ENCODE measurements at regions not wholly inside any gene's neighbourhood (a gene's known extent, or its start where the extent isn't known, plus 50 kb on each side); places are given as distances from the start of the nearest gene placed in this dataset.

DNA sequence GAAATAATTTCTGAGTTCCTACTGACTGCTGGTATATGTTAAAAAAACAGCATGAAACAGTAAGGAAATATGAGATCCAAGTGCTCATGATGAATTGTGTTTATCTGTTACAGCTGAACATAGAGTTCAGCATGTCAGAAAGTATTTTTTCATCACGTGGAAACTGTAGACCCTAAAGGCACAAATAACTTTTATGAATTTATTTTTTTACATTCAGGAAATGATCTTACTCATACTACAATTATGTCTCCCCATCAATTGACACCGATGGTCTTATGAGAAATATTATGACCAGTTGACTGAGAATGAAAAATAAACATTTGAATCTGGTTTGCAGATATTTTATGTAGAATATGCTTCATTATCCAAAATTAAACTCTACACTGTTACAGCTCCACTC is 283.1 kb upstream of the SPANXN4 start:
- Mint-ChIP-seq H3K27me3 (ENCODE audit: low read depth) (no peaks in the 10 kb centered on the region), H3K4me3 (no peak overlapping the region), H3K4me1 (no peaks in the 10 kb centered on the region), H3K36me3 (ENCODE audit: low read depth) (no peaks in the 10 kb centered on the region), H3K9me3 (peaks cover 10% of the 10 kb centered on the region), H3K27ac (no peak overlapping the region)
- TF ChIP-seq, protein P1, sequence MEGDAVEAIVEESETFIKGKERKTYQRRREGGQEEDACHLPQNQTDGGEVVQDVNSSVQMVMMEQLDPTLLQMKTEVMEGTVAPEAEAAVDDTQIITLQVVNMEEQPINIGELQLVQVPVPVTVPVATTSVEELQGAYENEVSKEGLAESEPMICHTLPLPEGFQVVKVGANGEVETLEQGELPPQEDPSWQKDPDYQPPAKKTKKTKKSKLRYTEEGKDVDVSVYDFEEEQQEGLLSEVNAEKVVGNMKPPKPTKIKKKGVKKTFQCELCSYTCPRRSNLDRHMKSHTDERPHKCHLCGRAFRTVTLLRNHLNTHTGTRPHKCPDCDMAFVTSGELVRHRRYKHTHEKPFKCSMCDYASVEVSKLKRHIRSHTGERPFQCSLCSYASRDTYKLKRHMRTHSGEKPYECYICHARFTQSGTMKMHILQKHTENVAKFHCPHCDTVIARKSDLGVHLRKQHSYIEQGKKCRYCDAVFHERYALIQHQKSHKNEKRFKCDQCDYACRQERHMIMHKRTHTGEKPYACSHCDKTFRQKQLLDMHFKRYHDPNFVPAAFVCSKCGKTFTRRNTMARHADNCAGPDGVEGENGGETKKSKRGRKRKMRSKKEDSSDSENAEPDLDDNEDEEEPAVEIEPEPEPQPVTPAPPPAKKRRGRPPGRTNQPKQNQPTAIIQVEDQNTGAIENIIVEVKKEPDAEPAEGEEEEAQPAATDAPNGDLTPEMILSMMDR (IDR thresholded peaks at IDR 0.05; ENCODE audit: unreplicated experiment in 3 of 3): no peak

- TF ChIP-seq, protein P1 (IDR thresholded peaks at IDR 0.05; ENCODE audit: unreplicated experiment in 3 of 3): no peak
- Mint-ChIP-seq H3K27me3 (ENCODE audit: low read depth) (no peaks in the 10 kb centered on the region), H3K36me3 (ENCODE audit: low read depth) (no peaks in the 10 kb centered on the region), H3K4me1 (no peaks in the 10 kb centered on the region), H3K27ac (no peak overlapping the region), H3K9me3 (peaks cover 5% of the 10 kb centered on the region), H3K4me3 (no peak overlapping the region)
Measured at GRCh38 chrX:142733327-142733726, 292.4 kb upstream of the SPANXN4 start.

DNA sequence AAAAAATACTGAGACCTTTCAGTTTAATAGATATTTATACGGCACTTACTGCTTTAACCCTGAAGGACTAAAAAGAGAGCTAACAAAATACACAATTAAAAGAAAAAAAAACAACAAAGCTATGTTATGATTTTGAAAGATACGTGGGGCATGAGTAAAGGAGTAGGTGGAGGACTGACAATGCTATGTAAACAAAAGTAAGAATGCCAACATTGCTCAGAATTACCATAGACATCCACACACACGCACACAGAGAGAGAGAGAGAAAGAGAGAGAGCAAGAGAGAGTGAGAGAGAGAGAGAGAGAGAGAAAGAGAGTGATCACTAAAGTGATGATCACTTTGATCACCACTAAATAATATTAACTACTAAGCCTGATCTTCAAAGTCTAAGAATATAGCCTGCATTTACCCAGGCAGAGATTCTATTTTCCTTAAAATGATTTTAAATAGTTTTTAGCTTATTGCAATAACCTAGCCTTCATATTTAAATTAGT is 313.9 kb upstream of the SPANXN4 start:
- no peaks in the 10 kb centered on the region for H3K36me3 Mint-ChIP-seq (ENCODE audit: low read depth)
- TF ChIP-seq, protein P1 (IDR thresholded peaks at IDR 0.05; ENCODE audit: unreplicated experiment in 3 of 3): no peak

GRCh38 chrX:142702749-142703148 is 323.0 kb upstream of the SPANXN4 start:
- Mint-ChIP-seq H3K27me3 (ENCODE audit: low read depth) (no peaks in the 10 kb centered on the region), H3K9me3 (no peaks in the 10 kb centered on the region), H3K36me3 (ENCODE audit: low read depth) (no peaks in the 10 kb centered on the region), H3K4me3 (no peak overlapping the region), H3K4me1 (no peaks in the 10 kb centered on the region), H3K27ac (no peak overlapping the region)
- TF ChIP-seq, protein P1 (IDR thresholded peaks at IDR 0.05; ENCODE audit: unreplicated experiment in 3 of 3): no peak

More for the DNA sequence above, 313.9 kb upstream of the SPANXN4 start:
- Mint-ChIP-seq H3K4me1 (no peaks in the 10 kb centered on the region), H3K27me3 (ENCODE audit: low read depth) (no peaks in the 10 kb centered on the region), H3K9me3 (peaks cover 15% of the 10 kb centered on the region), H3K4me3 (no peak overlapping the region), H3K27ac (no peak overlapping the region)

GRCh38 chrX:142688256-142688655 is 337.5 kb upstream of the SPANXN4 start:
- H3K27ac Mint-ChIP-seq: no peak overlapping the region
- TF ChIP-seq, protein P1 (IDR thresholded peaks at IDR 0.05; ENCODE audit: unreplicated experiment in 3 of 3): no peak
- no peaks in the 10 kb centered on the region for H3K4me1 Mint-ChIP-seq
- peaks cover 3% of the 10 kb centered on the region for H3K9me3 Mint-ChIP-seq
- no peak overlapping the region for H3K4me3 Mint-ChIP-seq
- H3K27me3 Mint-ChIP-seq (ENCODE audit: low read depth): no peaks in the 10 kb centered on the region
- no peaks in the 10 kb centered on the region for H3K36me3 Mint-ChIP-seq (ENCODE audit: low read depth)

DNA sequence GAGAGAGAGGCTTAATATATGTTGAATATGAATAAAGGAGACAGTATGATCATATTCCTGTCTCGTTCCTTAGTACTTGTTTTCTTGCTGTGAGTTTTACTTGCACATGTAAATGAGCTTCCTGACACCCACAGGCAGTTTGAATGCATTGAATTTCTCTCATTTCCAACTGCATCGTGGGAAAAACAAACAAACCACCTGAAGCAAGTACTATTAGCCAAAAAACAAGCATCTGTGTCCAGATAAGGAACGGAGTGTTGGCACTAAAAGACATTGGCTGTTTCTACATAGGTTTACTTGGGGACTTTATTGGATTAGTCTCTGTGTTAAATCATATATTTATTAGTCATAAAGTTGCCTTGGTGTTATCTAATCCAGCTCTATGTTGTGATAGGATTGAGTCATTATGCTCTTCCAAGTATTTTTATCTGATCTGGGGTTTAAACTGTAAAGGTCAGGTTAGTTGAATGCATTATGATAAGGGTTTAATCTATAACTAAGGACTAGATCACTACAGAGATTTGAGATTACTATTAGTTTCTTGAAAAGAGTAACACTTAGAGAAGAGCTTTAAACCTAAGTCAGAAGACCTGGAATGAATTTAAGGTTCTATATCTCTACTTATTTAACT is 339.0 kb upstream of the SPANXN4 start:
- Mint-ChIP-seq H3K27me3 (ENCODE audit: low read depth) (no peaks in the 10 kb centered on the region), H3K9me3 (no peaks in the 10 kb centered on the region), H3K27ac (no peak overlapping the region), H3K4me3 (no peak overlapping the region), H3K4me1 (no peaks in the 10 kb centered on the region), H3K36me3 (ENCODE audit: low read depth) (no peaks in the 10 kb centered on the region)
- TF ChIP-seq, protein P1 (IDR thresholded peaks at IDR 0.05; ENCODE audit: unreplicated experiment in 3 of 3): no peak

Data from nephron (organoid).